IPS DF 4.7 (cell line): ENCODE measurements at regions not wholly inside any gene's neighbourhood (a gene's known extent, or its start where the extent isn't known, plus 50 kb on each side); places are given as distances from the start of the nearest gene placed in this dataset.

Experiments
- DNase-seq: peaks from one replicate; pipeline ENCODE4 v3.0.0-alpha.2; 2013; ENCODE audit warnings: low spot score; ENCODE audit errors: extremely low read depth

- no peak for DNase-seq
Observed at GRCh38 chr4:136861091-136861490, 671.2 kb downstream of the PCDH18 start.

GRCh38 chr4:136858903-136859302, 673.4 kb downstream of the PCDH18 start:
- no peak for DNase-seq

- no peak for DNase-seq
Observed at GRCh38 chr4:136855886-136856285, 676.4 kb downstream of the PCDH18 start.

- DNase-seq: no peak
Observed at GRCh38 chr4:136850446-136850845, 681.8 kb downstream of the PCDH18 start.

- no peak for DNase-seq
Observed at GRCh38 chr4:136847881-136848621, 684.2 kb downstream of the PCDH18 start.

- DNase-seq: no peak
Observed at GRCh38 chr4:136841526-136841925, 690.8 kb downstream of the PCDH18 start.

GRCh38 chr4:136838607-136839006, 693.7 kb downstream of the PCDH18 start:
- DNase-seq: no peak

- no peak for DNase-seq
Observed at GRCh38 chr4:136831553-136831952, 700.7 kb downstream of the PCDH18 start.

GRCh38 chr4:136829280-136829679, 703.0 kb downstream of the PCDH18 start:
- DNase-seq: no peak

GRCh38 chr4:136823020-136823419, 709.3 kb downstream of the PCDH18 start:
- no peak for DNase-seq

- no peak for DNase-seq
Observed at GRCh38 chr4:136818811-136819330, 713.4 kb downstream of the PCDH18 start.

GRCh38 chr4:136812100-136812880, 720.0 kb downstream of the PCDH18 start:
- no peak for DNase-seq

GRCh38 chr4:136811496-136812077, 720.7 kb downstream of the PCDH18 start:
- DNase-seq: no peak

- DNase-seq: no peak
Observed at GRCh38 chr4:136810626-136811025, 721.7 kb downstream of the PCDH18 start.

GRCh38 chr4:136806844-136807243, 725.5 kb downstream of the PCDH18 start:
- no peak for DNase-seq

GRCh38 chr4:136805617-136806016, 726.7 kb downstream of the PCDH18 start:
- no peak for DNase-seq

- no peak for DNase-seq
Observed at GRCh38 chr4:136803433-136803832, 728.9 kb downstream of the PCDH18 start.

- DNase-seq: no peak
Observed at GRCh38 chr4:136800248-136800647, 732.0 kb downstream of the PCDH18 start.

GRCh38 chr4:136796953-136797352, 735.3 kb downstream of the PCDH18 start:
- no peak for DNase-seq

- DNase-seq: no peak
Observed at GRCh38 chr4:136793848-136794247, 738.4 kb downstream of the PCDH18 start.

- no peak for DNase-seq
Observed at GRCh38 chr4:136784326-136784725, 748.0 kb downstream of the PCDH18 start.

- no peak for DNase-seq
Observed at GRCh38 chr4:136769717-136770116, 762.6 kb downstream of the PCDH18 start.
